HFFc6 (cell line): ENCODE measurements at regions not wholly inside any gene's neighbourhood (a gene's known extent, or its start where the extent isn't known, plus 50 kb on each side); places are given as distances from the start of the nearest gene placed in this dataset.

ENCODE experiments used
- DNase-seq: peaks from one replicate; pipeline ENCODE4 v3.0.0-alpha.2; 2018
- H3K27ac Mint-ChIP-seq: 2 replicates; pipeline ENCODE4 v1.8.0; 2020; ENCODE audit warnings: mild to moderate bottlenecking, mixed read lengths
- H3K27me3 Mint-ChIP-seq: 2 replicates; pipeline ENCODE4 v1.8.0; 2021; ENCODE audit warnings: mild to moderate bottlenecking, moderate library complexity, mixed read lengths; ENCODE audit not compliant: insufficient read depth
- H3K36me3 Mint-ChIP-seq: 2 replicates; pipeline ENCODE4 v1.8.0; 2021; ENCODE audit warnings: low read depth, mixed read lengths
- H3K4me1 Mint-ChIP-seq: 2 replicates; pipeline ENCODE4 v1.8.0; 2020; ENCODE audit warnings: low read depth, mixed read lengths
- H3K4me3 Mint-ChIP-seq: 2 replicates; pipeline ENCODE4 v1.8.0; 2020; ENCODE audit warnings: mild to moderate bottlenecking, moderate library complexity, mixed read lengths
- H3K9me3 Mint-ChIP-seq: 2 replicates; pipeline ENCODE4 v1.8.0; 2020; ENCODE audit warnings: mild to moderate bottlenecking, mixed read lengths
- CTCF ChIP-seq: fragments of 200-600 bp; sonication (generic); IDR thresholded peaks from 2 replicates; pipeline ENCODE4 v1.5.0; 2021; ENCODE audit warnings: antibody characterized with exemption, mild to moderate bottlenecking

DNA sequence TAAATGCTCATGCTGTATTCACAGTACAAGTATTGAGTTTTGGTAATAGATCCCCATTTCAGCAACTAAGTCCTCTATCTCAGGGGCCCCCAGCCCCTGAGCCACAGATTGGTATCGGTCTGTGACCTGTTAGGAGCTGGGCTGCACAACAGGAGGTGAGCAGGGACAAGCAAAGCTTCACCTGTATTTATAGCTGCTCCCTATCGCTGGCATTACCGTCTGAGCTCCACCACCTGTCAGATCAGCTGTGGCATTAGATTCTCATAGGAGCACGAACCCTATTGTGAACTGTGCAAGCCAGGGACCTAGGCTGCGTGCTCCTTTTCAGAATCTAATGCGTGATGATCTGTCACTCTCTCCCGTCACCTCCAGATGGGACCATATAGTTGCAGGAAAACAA, 262.8 kb upstream of the UBE2E2 start:
- Mint-ChIP-seq H3K27me3 (no peaks in the 10 kb centered on the region), H3K9me3 (no peaks in the 10 kb centered on the region), H3K36me3 (no peaks in the 10 kb centered on the region), H3K27ac (no peak overlapping the region), H3K4me1 (no peaks in the 10 kb centered on the region), H3K4me3 (no peak overlapping the region)
- no peak for TF ChIP-seq CTCF
- no peak for DNase-seq

- H3K9me3 Mint-ChIP-seq, result no peaks in the 10 kb centered on the region
- H3K4me1 Mint-ChIP-seq, result no peaks in the 10 kb centered on the region
- no peaks in the 10 kb centered on the region for H3K36me3 Mint-ChIP-seq
- no peak overlapping the region for H3K4me3 Mint-ChIP-seq
- no peak overlapping the region for H3K27ac Mint-ChIP-seq
- no peaks in the 10 kb centered on the region for H3K27me3 Mint-ChIP-seq
- no peak for TF ChIP-seq CTCF
- no peak for DNase-seq
Measured at GRCh38 chr3:22942981-22943380, 260.1 kb upstream of the UBE2E2 start.

DNA sequence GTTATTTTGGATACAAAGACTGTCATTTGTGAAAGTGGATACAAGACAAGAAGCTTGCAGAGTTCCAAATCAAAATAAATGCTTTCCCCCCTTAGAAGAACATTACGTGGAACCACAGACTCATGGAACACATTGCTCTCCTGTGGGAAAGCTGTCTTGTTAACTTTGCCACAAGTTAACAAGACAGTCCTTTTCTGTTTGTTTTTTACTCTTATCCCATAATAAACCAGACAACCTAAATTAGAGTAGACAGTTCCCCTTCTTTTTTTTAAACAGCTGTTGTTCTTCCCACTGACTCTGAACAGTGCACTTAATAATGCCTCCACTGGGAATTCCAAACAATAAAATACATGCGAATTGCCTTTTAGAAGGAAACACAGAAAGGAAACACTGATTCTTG, 255.3 kb upstream of the UBE2E2 start:
- no peak overlapping the region for H3K27ac Mint-ChIP-seq
- H3K4me3 Mint-ChIP-seq, result no peak overlapping the region
- peaks cover 2% of the 10 kb centered on the region; the same call in 1 of the 2 replicates for H3K27me3 Mint-ChIP-seq
- no peak for TF ChIP-seq CTCF
- H3K4me1 Mint-ChIP-seq, result no peaks in the 10 kb centered on the region
- no peaks in the 10 kb centered on the region for H3K9me3 Mint-ChIP-seq
- no peaks in the 10 kb centered on the region for H3K36me3 Mint-ChIP-seq
- DNase-seq, result no peak

DNA sequence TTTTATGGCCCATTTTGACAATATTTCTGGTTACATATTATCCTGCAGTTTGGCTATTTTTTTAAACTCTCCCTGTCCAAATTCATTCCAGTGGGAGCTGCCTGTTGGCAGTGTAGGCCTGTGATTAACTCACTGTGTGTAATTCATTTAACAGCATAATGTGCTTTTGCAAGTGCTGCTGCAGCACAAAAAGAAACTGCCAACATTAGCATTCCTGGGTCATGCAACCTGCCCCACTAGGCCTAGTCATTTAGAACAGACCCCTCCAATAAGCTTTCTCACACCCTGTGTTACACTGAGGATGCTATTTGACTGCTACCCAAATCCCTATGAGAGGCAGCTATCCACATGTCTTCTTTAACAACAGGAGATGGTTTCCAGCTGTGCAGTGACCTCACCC, 251.2 kb upstream of the UBE2E2 start:
- Mint-ChIP-seq H3K9me3 (no peaks in the 10 kb centered on the region), H3K4me3 (no peak overlapping the region), H3K4me1 (no peaks in the 10 kb centered on the region), H3K27ac (no peak overlapping the region), H3K36me3 (no peaks in the 10 kb centered on the region), H3K27me3 (peaks cover 2% of the 10 kb centered on the region; the same call in 1 of the 2 replicates)
- DNase-seq, result no peak
- no peak for TF ChIP-seq CTCF

- no peak overlapping the region for H3K27ac Mint-ChIP-seq
- H3K4me1 Mint-ChIP-seq, result no peaks in the 10 kb centered on the region
- no peaks in the 10 kb centered on the region for H3K36me3 Mint-ChIP-seq
- no peak for TF ChIP-seq CTCF
- no peak overlapping the region for H3K4me3 Mint-ChIP-seq
- no peaks in the 10 kb centered on the region for H3K9me3 Mint-ChIP-seq
- peaks cover 4% of the 10 kb centered on the region; the same call in 1 of the 2 replicates for H3K27me3 Mint-ChIP-seq
- DNase-seq, result no peak
Measured at GRCh38 chr3:22952860-22953259, 250.3 kb upstream of the UBE2E2 start.

- no peaks in the 10 kb centered on the region for H3K9me3 Mint-ChIP-seq
- H3K36me3 Mint-ChIP-seq, result no peaks in the 10 kb centered on the region
- H3K4me1 Mint-ChIP-seq, result no peaks in the 10 kb centered on the region
- no peak for DNase-seq
- H3K4me3 Mint-ChIP-seq, result no peak overlapping the region
- H3K27me3 Mint-ChIP-seq, result peaks cover 10% of the 10 kb centered on the region
- H3K27ac Mint-ChIP-seq, result no peak overlapping the region
- TF ChIP-seq CTCF, result no peak
Measured at GRCh38 chr3:22959593-22959992, 243.5 kb upstream of the UBE2E2 start.
